GM21528 (cell line): ENCODE measurements at regions not wholly inside any gene's neighbourhood (a gene's known extent, or its start where the extent isn't known, plus 50 kb on each side); places are given as distances from the start of the nearest gene placed in this dataset.

ENCODE experiments used
- ATAC-seq: cut with Tn5 transposase; IDR thresholded peaks from one replicate; pipeline ENCODE4 v1.9.1; 2021; ENCODE audit warnings: mild to moderate bottlenecking, moderate library complexity; ENCODE audit not compliant: unreplicated experiment, low FRiP score

- no peak for ATAC-seq
These were observed 55.5 kb upstream of the ST6GAL2 start for GRCh38 chr2:106941372-106941993.

DNA sequence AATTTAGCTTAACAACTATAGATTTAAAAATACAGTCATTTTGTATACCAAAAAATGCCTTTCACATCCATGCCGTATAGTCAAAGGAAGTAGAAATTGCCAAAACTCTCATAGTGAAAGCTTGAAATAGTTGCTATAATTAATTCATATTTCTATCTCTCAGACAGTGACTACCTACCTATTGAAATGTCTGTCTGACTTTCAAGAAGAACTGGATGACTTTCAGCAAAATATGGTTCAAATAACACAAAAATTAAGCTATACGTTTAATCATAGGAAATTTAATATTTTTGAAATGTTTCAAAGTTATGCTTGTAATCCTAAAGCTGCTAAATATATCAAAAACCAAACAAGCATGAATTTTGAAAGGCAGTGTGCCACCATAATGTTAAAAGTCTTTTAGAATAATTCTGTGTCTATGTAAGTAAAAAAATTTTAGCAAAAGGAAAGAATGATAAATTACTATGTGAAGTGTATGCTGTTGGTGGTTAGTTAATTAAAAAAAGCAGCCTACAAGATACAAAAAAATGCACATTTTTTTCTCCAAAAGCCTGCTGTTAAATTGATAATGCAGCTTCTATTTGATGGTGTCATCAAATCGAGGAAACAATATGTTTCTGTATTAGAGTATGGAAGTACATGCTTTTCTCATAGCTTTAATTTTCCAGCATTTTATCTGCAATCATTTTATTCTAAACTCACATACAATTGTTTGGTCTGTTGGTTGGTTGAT, 57.7 kb upstream of the ST6GAL2 start:
- no peak for ATAC-seq

DNA sequence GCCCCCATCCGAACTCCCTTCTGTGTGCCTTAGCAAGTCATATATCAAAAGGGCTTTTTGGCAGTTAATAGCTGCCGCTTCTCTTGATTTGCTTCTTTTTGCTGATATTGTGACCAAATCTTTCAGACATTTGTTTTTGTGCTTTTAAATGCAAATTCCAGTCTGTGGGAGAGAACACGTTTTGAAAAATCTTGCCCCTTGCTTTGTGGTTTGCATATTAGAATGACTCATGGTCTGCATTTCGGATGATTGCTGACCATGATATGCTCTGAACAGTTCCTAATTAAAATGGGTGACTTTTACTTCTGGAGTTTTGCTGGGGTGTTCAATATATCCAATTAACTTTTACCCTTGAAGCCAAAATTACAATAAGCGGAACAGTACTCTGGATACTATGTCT, 58.2 kb upstream of the ST6GAL2 start:
- ATAC-seq: no peak

GRCh38 chr2:106948540-106948939, 62.6 kb upstream of the ST6GAL2 start:
- ATAC-seq: no peak

- no peak for ATAC-seq
These were observed 67.3 kb upstream of the ST6GAL2 start for GRCh38 chr2:106953236-106953635.

DNA sequence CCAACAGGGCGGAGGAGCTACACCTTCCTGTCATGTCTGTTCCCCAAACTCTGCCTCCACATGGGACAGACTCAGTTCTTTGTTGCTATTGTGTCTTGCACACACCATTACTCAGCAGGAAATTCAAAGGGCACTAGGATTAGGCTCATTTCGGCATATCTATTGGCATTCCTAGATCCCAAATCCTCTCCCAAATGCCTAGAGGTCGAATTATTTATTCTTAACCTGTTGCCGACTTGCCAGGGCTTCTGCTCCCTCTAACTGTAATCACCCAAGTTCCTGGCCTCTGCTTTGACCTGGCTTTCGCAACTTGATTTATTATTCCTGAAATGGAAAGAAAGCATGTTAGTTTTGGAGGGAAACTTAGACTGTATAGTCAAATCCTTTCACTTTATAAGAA, 67.8 kb upstream of the ST6GAL2 start:
- no peak for ATAC-seq

- no peak for ATAC-seq
These were observed 68.3 kb upstream of the ST6GAL2 start for GRCh38 chr2:106954304-106954703.

GRCh38 chr2:106956416-106956815, 70.4 kb upstream of the ST6GAL2 start:
- no peak for ATAC-seq

DNA sequence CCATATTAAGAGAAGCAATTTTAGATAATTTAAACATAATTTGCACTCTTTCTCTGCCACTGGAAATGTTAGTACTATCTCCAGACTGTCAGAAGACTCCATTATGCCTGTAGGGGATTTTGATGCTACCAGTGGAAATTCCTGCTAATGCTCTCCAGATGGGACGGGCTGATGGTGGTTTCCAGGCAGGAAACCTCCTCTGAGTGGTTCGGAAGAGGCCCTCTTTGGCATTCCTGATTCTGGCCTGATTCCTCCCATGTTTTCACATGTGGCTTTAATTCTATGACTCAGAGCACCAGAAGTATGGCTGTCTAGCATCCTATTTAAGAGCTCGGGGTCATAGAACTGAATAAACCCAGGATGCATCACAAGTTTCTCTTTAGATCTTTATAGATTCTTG, 70.9 kb upstream of the ST6GAL2 start:
- no peak for ATAC-seq

DNA sequence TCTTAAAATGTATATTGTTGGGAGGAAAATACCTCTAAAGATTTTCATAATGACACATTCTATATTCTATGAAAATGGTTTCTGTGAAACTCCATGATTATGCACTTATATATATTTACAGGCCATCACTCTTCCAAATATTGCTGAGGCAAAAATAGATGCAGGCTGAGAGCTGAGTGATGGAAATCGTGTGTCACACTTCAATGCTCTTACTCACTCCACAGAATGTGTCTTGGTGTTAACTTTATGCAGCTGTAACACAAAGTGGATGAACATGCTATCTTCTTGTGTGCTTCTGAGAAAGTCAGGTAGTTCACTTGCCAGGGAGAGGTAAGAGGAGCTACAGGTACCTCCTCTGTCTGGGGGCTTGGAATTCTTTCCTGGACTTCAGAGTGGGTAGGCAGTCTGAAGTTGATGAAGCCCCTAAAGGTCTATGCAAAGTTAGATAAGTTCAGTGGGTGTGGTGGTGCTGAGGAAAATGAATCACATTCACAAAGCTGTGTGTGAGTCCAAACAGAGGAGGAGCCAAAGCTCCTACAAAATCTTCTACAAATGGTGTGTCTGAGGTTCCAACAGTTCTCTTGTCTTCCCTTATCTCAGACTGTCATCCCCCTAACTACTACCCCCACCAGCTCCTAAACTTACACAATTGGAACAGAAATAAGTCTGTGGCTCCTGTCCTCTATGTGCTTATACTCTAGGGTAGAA, 74.2 kb upstream of the ST6GAL2 start:
- ATAC-seq: no peak

- no peak for ATAC-seq
These were observed 74.8 kb upstream of the ST6GAL2 start for GRCh38 chr2:106960683-106961161.

- no peak for ATAC-seq
These were observed 75.4 kb upstream of the ST6GAL2 start for GRCh38 chr2:106961328-106961727.

GRCh38 chr2:106963156-106963555, 77.2 kb upstream of the ST6GAL2 start:
- no peak for ATAC-seq

GRCh38 chr2:106963893-106964292, 77.9 kb upstream of the ST6GAL2 start:
- no peak for ATAC-seq

GRCh38 chr2:106965611-106966010, 79.6 kb upstream of the ST6GAL2 start:
- ATAC-seq: no peak

DNA sequence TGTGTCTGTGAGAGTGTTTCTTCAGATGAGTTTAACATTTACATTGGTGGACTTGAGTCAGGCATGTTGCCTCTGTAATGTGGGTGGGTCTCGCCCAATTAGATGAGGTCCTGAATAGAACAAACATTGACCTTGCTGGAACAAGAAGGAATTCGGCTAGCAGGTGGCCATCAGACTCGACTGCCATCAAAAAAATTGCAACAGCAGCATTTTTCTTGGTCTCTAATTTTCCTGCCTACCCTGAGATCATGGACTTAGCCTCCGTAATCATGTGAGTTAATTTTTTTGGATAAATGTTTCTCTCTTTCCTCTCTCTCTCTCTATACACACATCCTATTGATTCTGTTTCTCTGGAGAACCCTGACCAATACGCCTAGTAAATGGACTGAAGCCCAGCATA, 83.8 kb upstream of the ST6GAL2 start:
- no peak for ATAC-seq

GRCh38 chr2:106970471-106971261, 84.7 kb upstream of the ST6GAL2 start:
- ATAC-seq: no peak

- no peak for ATAC-seq
These were observed 86.8 kb upstream of the ST6GAL2 start for GRCh38 chr2:106972782-106973181.

- no peak for ATAC-seq
These were observed 88.9 kb upstream of the ST6GAL2 start for GRCh38 chr2:106974891-106975290.

DNA sequence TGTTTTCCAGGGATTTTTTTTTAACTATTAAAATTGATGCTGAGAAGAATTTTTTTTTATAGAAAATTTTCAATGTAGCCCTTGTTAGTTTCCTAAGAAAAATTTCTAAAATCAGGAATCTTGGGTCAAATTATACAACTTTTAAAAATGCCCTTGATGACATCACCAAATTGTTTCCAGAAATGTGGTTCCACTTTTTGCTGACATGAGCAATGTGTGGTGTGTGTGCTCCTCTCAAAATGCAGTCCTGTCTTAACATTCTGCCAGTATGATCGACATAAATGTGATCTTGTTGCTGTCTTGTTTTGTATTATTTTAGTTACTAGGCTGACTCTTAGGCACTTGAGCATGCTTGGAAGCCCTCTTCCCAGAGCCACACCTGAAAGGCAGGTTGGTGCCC, 89.7 kb upstream of the ST6GAL2 start:
- ATAC-seq: no peak

DNA sequence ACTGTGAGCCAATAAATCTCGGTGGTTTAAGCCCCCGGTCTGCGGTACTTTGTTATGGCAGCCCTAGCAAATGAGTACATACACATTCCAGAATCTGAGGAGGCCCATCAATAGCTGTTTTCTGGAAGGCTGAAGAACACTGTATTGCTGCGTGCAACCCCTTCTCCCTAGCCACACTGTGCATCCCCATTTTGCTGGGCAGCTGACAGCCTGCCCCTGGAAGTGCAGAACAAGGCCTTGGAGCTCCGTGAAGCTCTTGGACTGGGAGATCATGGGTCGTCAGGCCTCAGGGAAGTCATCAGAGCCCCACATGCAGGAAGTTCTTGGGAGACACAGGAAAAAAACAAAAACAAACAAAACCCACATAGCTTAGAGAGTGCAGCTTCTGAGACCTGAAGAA, 90.6 kb upstream of the ST6GAL2 start:
- ATAC-seq: no peak
